Activated CD8-positive, alpha-beta memory T cell treated with anti-CD3 and anti-CD28 coated beads, Interleukin-2, amount 50 U/mL, for 4 hours (primary cell): ENCODE measurements at regions not wholly inside any gene's neighbourhood (a gene's known extent, or its start where the extent isn't known, plus 50 kb on each side); places are given as distances from the start of the nearest gene placed in this dataset.

Source experiments
- DNase-seq: peaks from one replicate; pipeline ENCODE4 v3.0.0-alpha.2; 2020

GRCh38 chr17:14715561-14715960 lies 414.7 kb downstream of the HS3ST3B1 start:
- no peak for DNase-seq

- no peak for DNase-seq
Observed at GRCh38 chr17:14712611-14713021, 411.7 kb downstream of the HS3ST3B1 start.

- no peak for DNase-seq
Observed at GRCh38 chr17:14704121-14704520, 403.2 kb downstream of the HS3ST3B1 start.

DNA sequence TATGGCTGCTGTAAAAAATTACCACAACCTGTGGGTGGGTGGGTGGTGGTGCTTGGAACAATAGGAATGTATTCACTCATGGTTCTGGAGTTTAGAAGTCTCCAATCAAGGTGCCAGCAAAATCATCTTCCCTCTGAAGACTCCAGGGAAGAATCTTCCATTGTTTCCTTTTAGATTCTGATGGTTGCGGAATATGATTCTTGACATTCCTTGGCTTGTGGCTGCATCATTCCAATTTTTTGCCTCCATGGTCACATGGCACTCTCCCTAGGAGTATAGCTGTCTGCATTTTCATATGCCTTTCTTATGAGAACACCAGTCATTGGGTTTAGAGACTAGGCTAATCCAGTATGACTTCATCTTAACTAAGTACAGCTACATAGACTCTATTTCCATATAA lies 401.0 kb downstream of the HS3ST3B1 start:
- DNase-seq, result no peak

GRCh38 chr17:14699574-14700185 lies 398.8 kb downstream of the HS3ST3B1 start:
- DNase-seq, result no peak

DNA sequence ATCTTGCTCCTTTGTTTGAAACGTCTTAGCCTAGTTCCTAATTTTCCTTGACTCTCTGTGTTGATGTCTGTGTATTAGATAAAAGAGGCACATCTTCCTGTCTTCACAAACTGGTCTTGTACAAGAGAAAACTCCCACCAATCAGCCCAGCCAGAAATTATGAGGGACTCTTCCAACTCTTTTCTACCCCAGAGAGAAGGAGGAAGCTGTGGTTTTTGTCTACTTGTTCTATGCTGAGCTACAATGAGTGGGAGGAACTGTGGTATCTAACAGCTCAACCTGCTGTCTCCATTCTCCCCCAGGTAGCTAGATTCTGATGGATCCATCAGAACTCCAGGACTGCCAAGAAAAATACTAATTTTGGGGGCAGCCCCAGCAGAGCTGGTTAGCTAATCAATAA lies 392.5 kb downstream of the HS3ST3B1 start:
- DNase-seq, result no peak

DNA sequence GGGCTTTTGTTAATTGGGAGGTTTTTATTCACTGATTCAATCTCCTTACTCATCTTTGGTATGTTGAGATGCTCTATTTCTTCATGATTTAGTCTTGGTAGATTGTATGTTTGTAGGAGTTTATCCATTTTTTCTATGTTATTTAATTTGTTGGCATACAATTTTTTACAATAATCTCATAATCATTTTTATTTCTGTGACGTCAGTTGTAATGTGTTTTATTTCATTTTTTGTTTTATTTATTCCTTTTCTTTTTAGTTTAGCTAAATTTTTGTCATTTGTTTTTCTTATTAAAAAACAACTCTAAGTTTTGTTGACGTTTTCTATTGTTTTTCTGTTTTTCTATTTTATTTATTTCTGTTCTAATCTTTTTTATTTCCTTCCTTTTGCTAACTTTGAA lies 389.8 kb downstream of the HS3ST3B1 start:
- DNase-seq, result no peak

GRCh38 chr17:14688134-14688533 lies 387.3 kb downstream of the HS3ST3B1 start:
- DNase-seq, result no peak

DNA sequence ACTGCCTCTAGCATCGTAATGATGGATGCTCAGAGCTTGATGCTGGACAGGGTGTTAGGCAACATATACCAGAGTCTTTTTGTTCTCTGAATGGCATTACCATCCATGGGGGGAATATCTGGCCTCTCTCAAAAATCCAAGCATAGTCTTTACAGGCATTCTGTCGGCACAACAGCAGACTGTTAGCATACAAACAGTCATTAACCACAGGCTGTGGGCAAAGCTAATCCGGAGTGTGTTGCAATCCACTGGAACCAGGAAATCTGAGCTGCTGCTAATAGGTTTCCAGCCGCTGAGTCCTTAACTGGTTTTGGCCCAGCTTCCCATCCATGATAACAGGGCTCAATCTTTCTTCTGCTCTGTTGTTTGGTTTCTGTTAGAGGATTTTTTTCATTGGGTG lies 371.9 kb downstream of the HS3ST3B1 start:
- DNase-seq, result no peak

DNA sequence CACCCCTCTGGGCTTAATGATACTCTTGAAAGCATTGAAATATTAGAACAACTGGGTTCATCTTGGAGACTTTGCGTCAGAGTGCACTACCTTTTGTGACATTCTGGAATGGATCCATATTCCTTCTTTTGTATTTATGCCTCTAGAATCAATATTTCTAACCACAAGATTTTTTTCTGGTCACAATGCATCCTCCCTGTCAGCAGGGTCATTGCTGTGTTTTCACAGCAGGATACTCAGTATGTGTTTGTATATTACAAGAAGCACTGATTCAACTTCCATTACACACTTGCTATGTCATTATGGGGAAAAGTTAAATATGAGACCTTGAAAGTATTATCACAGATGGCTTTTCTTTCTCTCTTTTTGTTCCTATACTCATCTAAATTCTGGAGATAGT lies 370.0 kb downstream of the HS3ST3B1 start:
- DNase-seq, result no peak

DNA sequence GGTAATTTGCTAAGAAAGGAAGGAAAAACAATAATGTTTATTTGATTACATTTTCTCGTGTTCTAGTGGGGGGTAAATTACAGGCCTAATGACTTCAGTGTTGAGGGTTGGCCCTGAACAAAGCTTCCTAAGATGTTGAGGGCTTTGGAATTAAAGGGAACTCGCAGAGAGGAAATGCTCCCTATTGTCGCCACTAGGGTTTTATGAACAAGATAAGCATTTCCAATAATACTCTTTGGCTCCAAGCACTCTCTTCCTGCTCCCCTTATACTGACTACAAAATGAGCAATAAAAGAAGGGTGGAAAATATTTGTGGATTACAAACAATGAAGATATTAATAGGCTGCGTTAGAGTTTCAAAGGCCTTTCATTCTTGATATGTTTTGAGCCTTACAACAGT lies 363.6 kb downstream of the HS3ST3B1 start:
- DNase-seq, result no peak

DNA sequence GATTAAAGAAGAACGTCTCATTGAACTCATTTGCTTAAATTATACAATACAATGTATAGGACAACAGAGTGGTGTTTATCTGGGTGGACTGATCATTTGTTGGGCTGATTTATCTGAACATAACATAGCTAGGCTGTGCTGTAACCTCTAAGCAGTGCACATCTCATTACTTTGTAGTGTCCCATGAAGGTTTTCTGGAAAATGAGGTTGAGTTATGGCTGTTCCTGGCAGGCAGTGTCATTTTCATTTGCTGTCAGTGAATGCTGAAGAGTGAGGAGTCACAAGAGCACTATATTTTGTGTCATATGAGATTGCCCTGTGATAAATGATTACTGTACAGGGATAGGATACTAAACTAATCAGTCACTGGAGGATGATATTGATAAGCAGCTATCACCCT lies 340.2 kb downstream of the HS3ST3B1 start:
- DNase-seq, result no peak

GRCh38 chr17:14637260-14637659 lies 336.4 kb downstream of the HS3ST3B1 start:
- no peak for DNase-seq

DNA sequence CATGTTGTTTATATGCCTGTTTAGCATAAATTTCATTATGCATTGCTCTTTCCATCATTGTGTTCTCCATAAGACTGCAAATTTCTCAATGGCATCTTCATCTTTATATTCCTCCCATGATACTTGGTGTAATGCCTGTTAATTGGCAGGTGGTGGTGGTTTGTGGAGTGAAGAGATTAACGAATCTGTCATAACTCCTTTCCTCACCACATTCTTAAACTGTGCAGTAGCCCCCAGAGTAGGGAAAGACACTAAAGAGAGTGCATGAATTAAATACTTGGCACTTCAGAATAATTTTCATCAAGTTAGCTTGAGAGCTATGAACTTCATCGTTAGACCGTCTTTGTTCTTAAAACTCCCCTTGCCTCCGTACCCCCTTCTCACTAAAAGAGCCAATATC lies 329.7 kb downstream of the HS3ST3B1 start:
- no peak for DNase-seq

- no peak for DNase-seq
Observed at GRCh38 chr17:14630046-14630445, 329.2 kb downstream of the HS3ST3B1 start.

GRCh38 chr17:14622615-14623101 lies 321.8 kb downstream of the HS3ST3B1 start:
- no peak for DNase-seq

DNA sequence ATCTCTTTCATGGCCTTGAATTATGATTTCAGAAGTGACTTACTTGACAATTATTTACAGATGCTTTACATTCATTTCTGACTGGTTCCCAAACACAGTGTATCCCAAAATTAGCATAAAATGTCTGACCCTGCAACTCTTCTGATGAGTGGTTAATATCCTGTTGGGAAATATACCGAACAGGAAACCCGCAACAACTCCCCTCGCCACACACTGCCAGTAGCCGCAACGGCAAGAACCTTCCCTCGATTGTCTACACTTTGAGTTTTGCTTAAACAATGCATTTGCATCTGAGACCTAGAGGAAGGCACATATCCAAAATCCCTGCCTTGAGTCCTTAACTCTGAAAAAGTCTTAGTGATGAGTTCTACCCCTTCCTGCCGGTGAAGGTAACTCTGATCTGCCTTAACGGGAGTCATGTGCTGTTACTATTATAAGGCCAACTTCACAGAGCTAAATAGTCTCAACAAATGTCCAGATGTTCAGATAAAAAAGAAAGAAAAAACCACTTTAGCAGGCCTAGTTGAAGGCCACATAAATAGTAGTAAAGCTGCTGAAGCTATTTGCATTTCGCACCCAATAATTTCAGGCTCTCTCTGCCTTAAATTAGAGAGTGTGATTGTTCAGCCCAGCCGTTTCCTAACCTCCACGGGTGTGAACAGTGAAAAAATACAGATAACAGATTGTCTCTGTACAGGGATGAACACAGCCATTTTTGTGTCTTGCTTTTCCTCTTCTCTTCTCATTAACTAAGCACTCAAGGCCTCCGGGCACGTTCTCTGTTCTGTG lies 321.1 kb downstream of the HS3ST3B1 start:
- no peak for DNase-seq

GRCh38 chr17:14619821-14620220 lies 318.9 kb downstream of the HS3ST3B1 start:
- no peak for DNase-seq

GRCh38 chr17:14616528-14616927 lies 315.6 kb downstream of the HS3ST3B1 start:
- DNase-seq, result no peak

DNA sequence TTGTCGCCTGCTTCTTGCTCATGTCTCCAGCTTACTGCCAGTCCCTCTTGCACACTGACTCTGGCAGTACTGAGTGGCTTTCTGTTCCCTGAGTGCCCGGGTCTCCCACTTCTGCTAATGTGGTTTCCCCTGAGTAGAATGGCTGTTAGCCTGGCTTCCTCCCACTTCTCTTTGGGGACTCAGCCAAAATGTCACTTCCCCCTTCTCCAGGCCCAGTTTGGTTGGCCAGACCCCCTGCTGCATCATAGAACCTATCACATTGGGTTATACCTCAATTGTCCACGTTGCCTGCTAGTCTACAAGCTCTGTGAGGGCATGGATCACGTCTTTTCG lies 304.4 kb downstream of the HS3ST3B1 start:
- DNase-seq, result no peak

DNA sequence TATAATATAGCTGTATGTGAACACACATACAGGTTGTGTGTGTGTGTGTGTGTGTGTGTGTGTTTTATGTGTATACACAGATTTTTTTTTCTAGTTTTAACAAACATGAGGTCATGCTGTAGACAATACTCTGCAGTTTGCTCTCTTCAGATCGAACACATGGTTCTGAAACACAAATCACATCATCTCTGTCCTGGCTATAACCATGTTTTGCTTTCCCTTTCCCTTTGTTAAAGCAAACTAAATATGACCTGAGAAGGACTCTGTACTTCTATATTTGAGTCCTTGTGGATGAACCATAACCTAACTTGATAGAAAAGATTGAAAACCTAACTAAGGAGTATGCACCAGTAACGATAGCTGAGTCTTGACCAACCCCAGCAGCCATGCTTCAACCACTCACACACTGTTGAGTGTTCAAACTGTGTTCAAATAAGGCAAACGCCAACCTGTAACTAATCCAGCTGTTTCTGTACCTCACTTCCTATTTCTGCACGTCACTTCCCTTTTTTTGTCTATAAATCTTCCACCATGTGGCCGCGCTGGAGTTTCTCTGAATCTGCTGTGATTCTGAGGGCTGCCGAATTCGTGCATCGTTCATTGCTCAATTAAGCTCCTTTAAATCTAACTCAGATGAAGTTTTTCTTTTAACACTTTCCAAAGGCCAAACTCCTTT lies 303.8 kb downstream of the HS3ST3B1 start:
- no peak for DNase-seq

DNA sequence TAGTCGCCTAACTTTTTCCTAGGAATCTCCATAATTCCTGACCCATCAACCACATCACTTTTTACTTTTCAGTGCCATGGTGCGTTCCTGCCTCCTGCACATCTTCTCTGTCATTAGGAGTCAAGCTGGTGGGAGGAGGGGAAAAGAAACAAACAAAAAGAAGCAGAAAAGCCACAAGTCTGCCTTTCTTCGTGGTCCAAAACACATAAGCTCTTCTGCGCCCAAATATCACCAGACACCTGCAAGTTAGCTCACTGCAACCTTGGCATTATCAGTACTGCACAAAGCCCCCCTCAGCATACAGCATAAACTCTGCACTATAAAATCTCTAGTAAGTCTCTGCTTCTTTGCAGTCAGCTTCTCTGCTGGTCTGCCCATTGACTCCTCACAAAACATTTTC lies 295.3 kb downstream of the HS3ST3B1 start:
- DNase-seq, result no peak

DNA sequence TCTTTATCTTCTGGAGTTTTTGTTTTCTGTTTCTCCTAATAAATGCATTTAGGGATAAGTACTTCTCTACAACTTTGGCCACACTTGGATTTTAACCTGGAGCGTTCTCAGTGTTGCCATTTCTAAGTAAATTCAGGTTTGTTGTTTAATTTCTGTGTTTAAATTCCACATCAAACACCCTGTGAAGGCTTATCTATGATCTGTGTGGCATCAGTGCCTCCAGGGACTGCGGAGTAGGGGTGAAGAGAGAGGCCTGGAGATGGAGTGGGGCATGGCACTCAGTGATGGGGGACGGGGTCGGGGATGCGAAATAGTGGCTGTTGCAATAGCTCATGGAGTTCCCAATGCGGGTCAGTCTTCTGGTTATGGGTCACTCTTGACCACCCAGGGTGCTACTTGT lies 294.8 kb downstream of the HS3ST3B1 start:
- DNase-seq, result no peak

DNA sequence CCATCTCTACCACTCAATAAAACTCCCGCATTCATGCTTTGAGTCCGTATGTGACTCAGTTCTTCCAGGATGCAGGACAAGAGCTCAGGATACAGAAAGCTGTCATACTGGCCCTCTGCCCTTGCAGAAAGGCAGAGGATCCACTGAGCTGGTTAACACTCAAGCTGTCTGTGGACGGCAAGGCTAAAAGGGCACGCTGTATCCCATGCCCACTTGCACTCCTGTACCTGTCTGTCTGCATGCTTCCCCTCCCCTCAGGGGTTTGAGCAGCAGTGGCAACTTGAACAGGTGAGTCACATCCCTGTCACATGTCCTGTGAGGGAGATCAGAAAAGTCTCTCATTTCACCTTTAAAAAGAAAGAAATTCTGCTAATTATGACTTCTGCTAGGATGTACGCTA lies 293.8 kb downstream of the HS3ST3B1 start:
- DNase-seq, result no peak
